MG63 (cell line): ENCODE measurements at regions not wholly inside any gene's neighbourhood (a gene's known extent, or its start where the extent isn't known, plus 50 kb on each side); places are given as distances from the start of the nearest gene placed in this dataset.
A peak's percentile ranks its signal among the peaks of the same experiment; 100 is the strongest.

ENCODE experiments used
- DNase-seq: peaks from one replicate; pipeline ENCODE4 v3.0.0-alpha.2; 2020
- H3K27me3 ChIP-seq: fragments of 250-450 bp; sonication (Bioruptor Pico); 2 replicates; pipeline ENCODE4 v1.5.1; 2020; ENCODE audit warnings: mild to moderate bottlenecking, moderate library complexity
- H3K36me3 ChIP-seq: fragments of 250-450 bp; sonication (Bioruptor Pico); 2 replicates; pipeline ENCODE4 v1.5.1; 2020; ENCODE audit warnings: mild to moderate bottlenecking, moderate library complexity
- H3K4me3 ChIP-seq: fragments of 250-450 bp; sonication (Bioruptor Pico); 2 replicates; pipeline ENCODE4 v1.5.1; 2020; ENCODE audit warnings: mild to moderate bottlenecking, moderate library complexity
- H3K9me3 ChIP-seq: fragments of 250-450 bp; sonication (Bioruptor Pico); 2 replicates; pipeline ENCODE4 v1.5.1; 2020; ENCODE audit warnings: mild to moderate bottlenecking, moderate library complexity

DNA sequence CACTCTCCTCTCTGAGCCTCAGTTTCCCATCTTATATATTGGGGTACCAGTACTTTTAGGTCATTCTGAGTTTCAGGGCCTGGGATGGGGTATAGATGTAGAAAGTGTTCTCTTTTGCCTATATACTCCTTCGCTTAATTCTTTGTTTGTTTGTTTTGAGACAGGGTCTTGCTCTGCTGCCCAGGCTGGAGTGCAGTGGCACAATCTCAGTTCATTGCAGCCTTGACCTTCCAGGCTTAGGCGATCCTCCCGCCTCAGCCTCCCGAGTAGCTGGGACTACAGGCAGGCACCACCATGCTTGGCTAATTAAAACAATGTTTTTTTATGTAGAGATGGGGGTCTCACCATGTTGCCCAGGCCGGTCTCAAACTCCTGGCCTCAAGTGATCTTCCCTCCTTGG is 152.1 kb downstream of the AACS start:
- DNase-seq, result no peak
- Histone ChIP-seq H3K36me3 (no peaks in the 10 kb centered on the region), H3K4me3 (no peak overlapping the region), H3K9me3 (no peaks in the 10 kb centered on the region), H3K27me3 (no peaks in the 10 kb centered on the region)

DNA sequence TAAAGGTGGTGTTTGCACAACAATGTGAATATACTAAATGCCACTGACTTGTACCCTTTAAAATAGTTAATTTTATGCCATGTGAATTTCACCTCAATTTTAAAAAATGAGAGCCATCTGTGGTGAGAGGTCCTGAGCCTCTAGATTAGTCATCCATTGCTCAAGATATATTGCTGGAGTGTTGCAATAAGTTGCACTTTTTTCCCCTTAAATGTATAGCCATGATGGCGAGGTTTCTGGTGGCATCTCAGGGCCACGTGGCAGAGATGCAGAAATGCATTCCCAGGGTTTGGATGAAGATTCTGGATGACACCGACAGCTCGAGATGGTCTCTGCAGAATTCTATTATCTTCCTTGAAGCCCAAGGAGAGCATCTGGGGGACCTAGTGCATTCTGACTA is 153.7 kb downstream of the AACS start:
- Histone ChIP-seq H3K36me3 (no peaks in the 10 kb centered on the region), H3K9me3 (no peaks in the 10 kb centered on the region), H3K4me3 (no peak overlapping the region), H3K27me3 (no peaks in the 10 kb centered on the region)
- no peak for DNase-seq

DNA sequence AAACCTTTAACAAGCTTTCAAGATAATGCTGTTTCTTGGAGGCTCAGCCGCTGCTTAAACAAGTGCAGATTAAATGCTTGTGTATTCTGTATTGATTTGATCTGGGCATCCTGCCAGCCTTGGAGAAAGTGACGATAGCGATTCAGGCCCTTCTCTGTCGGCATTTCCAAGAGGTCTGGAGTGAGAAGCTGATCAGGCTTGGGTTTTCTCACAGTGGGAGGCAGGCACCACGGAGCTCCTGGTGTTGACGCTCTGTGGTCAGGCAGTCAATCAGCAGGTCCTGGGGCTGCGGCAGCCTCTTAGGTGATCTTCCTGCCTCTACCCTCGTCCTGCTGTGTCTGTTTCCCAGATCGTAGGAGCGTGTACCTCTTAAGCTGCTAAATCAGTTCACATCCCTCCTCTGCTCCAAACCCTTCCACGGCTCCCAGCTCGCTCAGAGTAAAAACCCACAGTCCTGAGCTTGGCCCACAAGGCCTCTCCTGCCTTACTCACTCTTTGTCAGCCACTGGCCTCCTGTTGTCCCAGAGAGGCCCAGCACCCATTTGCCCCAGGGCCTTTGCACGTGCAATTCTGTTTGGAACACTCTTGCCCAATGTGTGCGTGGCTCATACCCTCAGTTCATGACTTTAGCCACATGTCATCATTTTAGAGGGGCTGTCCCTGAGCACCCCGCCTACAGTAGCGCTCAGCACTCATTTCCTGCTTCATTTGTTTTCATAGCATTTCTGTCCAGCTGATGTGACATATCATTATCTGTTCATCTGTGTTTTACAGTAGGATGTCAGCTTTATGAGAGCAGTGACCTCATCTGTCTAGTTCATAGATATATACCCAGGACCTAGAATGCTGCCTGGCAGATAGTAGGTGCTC is 155.4 kb downstream of the AACS start:
- Histone ChIP-seq H3K36me3 (no peaks in the 10 kb centered on the region), H3K9me3 (no peaks in the 10 kb centered on the region), H3K4me3 (no peak overlapping the region), H3K27me3 (no peaks in the 10 kb centered on the region)
- DNase-seq, result no peak

DNA sequence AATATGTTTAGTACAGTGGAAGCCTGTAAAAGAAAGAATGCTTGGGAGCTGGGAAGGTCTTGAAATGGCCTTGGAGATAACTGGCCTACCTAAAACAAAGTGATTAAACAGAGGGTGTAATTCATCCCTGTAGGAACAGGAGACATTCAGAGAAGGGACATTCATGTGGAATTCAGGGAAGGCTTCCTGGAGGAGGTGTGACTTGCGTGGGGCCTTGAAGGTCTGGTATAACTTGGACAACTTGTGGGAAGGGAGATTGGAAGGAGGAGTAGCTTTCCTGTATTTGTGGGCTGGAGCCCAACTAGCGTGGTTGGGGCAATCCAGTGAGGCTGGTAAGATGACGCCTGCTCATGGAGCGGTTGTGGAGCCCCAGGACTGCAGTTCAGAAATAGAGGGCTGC is 156.4 kb downstream of the AACS start:
- Histone ChIP-seq H3K4me3 (no peak overlapping the region), H3K9me3 (no peaks in the 10 kb centered on the region), H3K27me3 (no peaks in the 10 kb centered on the region), H3K36me3 (no peaks in the 10 kb centered on the region)
- no peak for DNase-seq

DNA sequence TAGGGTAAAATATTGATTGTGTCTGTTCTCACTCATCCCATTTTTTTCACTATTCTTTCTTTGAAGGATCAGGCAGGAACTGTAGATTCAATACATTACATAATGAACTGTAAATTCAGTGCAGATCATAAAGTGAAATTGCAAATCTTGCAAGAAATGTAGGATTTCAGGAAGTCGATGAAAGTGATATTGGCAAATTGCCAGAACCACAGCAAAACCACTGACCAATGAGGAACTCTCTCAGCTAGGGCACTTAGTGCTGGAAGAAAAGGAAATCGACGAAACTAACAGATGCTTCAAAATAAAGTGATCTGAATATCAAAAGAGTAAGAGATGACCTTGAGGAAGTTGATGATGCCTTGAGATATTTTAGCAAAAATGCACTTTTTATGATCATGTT is 157.6 kb downstream of the AACS start:
- Histone ChIP-seq H3K36me3 (no peaks in the 10 kb centered on the region), H3K4me3 (no peak overlapping the region), H3K27me3 (no peaks in the 10 kb centered on the region), H3K9me3 (no peaks in the 10 kb centered on the region)
- DNase-seq, result no peak

DNA sequence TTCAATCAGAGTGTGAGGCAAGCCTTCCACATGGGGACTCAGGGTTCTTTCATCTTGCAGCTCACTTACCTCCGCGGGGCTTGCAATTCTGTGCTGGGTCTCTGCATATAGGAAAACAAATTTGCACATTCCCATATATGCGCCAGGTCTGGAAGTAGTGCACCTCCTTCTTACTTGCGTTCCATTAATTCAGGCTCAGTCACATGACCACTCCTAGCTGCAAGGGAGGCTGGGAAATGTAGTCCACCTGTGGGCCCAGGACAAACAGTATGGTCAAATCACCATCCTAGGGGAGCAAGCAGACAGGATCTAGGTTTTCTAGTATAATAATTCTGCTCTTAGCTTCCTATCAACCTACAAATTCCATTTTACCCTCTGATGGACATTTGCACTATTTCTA is 160.4 kb downstream of the AACS start:
- no peaks in the 10 kb centered on the region for H3K27me3 ChIP-seq
- H3K4me3 ChIP-seq, result no peak overlapping the region
- H3K36me3 ChIP-seq, result no peaks in the 10 kb centered on the region
- no peaks in the 10 kb centered on the region for H3K9me3 ChIP-seq
- DNase-seq, result no peak

DNA sequence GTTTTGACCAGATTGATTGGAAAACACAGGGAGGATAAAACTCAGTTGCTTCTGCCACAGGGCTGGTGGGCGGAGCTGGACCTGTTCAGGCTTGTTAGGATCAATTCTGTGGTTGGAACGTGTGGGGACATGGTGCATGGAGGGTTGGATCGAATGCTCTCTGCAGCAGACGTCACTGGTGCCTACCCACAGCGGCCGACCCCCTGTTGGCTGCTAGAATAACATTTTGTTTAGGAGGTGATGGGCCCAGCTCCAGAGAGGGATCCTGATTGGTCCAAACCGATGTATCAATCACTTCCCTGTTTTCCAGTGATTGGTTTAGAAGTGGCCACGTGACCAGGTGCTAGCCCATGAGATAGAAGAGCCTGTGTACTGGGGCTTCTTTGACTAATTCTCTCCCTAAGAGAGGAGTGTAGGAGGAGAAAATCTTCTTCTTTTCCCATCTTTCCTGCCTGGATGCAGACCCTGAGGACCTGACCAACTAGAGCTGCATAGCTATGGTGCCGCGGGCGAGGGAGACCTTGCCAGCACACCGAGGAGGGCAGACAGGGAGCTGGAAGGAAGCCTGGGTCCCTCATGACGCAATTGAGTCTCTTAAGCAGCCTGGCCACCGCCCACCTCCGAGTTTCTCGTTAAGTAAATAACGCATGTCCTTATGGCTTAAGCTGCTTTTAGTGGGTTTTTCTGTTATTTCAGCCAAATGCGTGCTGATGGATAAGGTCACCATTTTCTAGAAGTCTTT is 163.5 kb downstream of the AACS start:
- peak; percentile 60 for DNase-seq
- H3K9me3 ChIP-seq, result no peaks in the 10 kb centered on the region
- H3K36me3 ChIP-seq, result no peaks in the 10 kb centered on the region
- H3K27me3 ChIP-seq, result no peaks in the 10 kb centered on the region; the same call in 1 of the 2 replicates
- H3K4me3 ChIP-seq, result peak overlapping the region; percentile 42

DNA sequence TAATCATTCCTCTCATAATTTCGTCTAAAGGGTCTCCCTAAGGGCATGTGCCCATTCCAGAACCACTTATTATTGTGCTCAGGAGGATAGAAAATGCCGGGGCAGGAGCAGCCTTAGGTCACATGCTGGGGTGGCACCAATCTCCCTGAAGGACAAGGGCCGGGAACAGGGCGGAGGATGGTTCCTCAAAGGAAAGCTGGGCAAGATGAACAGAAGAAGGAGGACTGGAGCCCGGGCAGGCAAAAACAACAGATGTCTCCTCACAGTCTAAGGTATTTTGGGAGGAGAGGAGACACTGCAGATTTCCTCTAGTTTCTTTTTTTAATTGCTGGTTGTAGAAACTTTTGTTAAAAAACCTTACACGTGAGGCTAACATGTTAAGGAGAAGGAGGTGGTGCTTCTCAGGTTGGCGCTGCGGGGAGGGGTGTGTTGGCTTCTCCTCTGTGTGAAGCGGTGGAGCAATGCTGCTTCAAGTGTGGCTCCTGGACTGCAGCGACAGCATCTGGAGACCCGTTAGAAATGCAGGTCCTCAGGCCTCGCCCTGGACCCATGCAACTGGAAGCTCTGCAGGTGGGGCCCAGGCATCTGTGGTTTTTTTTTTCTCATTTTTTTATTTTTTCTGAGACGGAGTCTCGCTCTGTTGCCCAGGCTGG is 164.8 kb downstream of the AACS start:
- no peaks in the 10 kb centered on the region for H3K36me3 ChIP-seq
- no peaks in the 10 kb centered on the region; the same call in 1 of the 2 replicates for H3K27me3 ChIP-seq
- H3K4me3 ChIP-seq, result no peak overlapping the region
- no peaks in the 10 kb centered on the region for H3K9me3 ChIP-seq
- no peak for DNase-seq

DNA sequence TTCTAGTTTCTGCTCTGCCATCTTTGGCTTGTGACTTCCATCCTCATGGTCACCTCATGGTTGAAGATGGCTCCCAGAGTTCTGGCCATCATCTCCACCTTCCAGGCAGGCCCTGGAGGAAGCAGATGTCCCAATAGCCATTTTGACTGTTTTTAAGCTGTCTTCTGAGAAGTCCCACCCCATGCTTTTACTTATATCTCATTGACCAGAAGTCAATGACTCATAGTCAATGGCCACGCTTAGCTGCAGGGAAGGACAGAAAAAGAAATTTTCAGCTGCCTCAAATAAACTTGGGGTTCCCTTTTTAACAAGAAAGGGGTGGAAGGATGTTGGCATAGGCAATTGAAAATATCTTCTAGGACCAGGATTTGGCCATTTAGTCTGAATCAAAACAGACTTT is 168.1 kb downstream of the AACS start:
- no peak overlapping the region for H3K4me3 ChIP-seq
- H3K36me3 ChIP-seq, result no peaks in the 10 kb centered on the region
- no peaks in the 10 kb centered on the region; the same call in 1 of the 2 replicates for H3K27me3 ChIP-seq
- H3K9me3 ChIP-seq, result no peaks in the 10 kb centered on the region
- no peak for DNase-seq

DNA sequence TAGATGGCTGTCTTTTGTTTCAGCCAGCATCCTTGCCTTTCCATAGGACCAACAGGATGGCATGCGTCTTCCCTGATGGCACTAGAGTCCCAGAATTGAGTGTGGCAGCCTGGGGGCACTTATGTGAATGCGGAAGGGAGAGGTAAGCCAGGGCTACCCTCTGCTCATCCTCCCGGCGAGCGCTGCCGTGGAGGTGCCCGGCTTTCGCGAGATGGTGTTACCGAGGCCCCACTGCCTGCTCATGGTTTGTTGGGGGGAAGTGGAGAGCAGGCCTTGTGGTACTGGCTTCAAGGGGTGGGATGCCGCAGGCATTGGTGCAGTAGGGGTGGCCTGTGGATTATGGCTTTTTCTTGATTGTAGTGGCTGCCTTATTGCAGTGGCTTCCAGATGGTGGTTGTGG is 174.3 kb downstream of the AACS start:
- Histone ChIP-seq H3K36me3 (no peaks in the 10 kb centered on the region), H3K9me3 (no peaks in the 10 kb centered on the region), H3K27me3 (no peaks in the 10 kb centered on the region; the same call in 1 of the 2 replicates), H3K4me3 (no peak overlapping the region)
- no peak for DNase-seq

DNA sequence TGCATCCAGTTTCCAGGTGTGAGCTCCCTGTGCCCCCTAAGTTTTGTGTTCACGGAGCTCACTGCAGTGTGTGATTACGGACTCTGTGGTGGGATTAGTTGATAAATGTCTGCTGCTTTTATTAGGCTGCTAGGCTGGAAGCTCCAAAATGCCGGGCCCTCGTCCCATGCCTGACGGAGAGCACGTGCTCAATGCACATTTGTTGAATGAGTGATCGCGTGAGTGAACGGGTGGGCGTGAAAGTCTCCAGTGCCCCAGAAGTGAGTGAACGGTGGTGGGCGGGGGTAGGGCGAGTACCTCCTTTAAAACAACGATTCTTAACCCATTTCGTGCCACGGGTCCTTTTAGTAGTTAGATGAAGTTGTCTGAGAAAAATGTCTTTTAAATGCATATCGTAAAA is 175.5 kb downstream of the AACS start:
- H3K36me3 ChIP-seq, result no peaks in the 10 kb centered on the region
- H3K4me3 ChIP-seq, result no peak overlapping the region
- H3K9me3 ChIP-seq, result no peaks in the 10 kb centered on the region
- DNase-seq, result no peak
- no peaks in the 10 kb centered on the region; the same call in 1 of the 2 replicates for H3K27me3 ChIP-seq

DNA sequence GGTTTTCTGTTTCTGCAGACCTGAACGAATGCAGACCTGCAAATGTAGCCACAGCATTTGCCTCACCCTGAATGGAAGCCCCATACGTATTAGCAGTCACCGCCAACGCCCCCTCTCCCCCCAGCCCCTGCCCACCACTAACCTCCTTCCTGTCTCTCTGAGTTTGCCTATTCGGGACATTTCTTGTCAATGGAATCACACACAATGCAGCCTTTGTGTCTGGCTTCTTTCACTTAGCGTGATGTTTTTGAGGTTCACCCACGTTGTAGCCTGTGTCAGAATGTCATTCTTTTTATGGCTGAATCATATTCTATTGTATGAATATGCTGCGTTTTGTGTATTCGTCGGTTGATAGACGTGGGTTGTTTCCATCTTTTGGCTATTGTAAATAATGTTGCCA is 178.6 kb downstream of the AACS start:
- Histone ChIP-seq H3K27me3 (peaks cover 10% of the 10 kb centered on the region; the same call in 1 of the 2 replicates), H3K36me3 (no peaks in the 10 kb centered on the region), H3K9me3 (no peaks in the 10 kb centered on the region; the same call in 1 of the 2 replicates), H3K4me3 (no peak overlapping the region)
- DNase-seq, result no peak

DNA sequence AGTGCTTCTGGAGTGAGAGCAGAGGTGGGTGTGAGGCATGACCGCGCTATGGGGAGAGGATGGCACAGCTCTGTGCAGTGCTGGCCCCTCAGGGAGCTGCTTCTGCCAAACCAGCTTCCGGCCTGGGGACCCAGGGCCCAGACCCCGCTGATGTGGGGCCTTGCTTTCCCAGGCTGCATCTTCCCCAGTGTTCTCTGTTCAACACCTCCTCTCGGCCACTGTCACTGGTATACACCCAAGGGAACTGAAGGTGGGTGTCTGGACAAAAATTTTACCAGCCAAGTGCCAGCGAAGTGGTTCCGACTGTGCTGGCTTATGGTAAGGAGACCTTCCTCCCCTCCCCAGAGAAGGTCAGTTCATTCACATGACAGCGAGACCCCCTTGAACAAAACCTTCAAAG is 179.1 kb downstream of the AACS start:
- Histone ChIP-seq H3K4me3 (no peak overlapping the region), H3K27me3 (peaks cover 10% of the 10 kb centered on the region; the same call in 1 of the 2 replicates), H3K36me3 (no peaks in the 10 kb centered on the region), H3K9me3 (no peaks in the 10 kb centered on the region; the same call in 1 of the 2 replicates)
- no peak for DNase-seq

DNA sequence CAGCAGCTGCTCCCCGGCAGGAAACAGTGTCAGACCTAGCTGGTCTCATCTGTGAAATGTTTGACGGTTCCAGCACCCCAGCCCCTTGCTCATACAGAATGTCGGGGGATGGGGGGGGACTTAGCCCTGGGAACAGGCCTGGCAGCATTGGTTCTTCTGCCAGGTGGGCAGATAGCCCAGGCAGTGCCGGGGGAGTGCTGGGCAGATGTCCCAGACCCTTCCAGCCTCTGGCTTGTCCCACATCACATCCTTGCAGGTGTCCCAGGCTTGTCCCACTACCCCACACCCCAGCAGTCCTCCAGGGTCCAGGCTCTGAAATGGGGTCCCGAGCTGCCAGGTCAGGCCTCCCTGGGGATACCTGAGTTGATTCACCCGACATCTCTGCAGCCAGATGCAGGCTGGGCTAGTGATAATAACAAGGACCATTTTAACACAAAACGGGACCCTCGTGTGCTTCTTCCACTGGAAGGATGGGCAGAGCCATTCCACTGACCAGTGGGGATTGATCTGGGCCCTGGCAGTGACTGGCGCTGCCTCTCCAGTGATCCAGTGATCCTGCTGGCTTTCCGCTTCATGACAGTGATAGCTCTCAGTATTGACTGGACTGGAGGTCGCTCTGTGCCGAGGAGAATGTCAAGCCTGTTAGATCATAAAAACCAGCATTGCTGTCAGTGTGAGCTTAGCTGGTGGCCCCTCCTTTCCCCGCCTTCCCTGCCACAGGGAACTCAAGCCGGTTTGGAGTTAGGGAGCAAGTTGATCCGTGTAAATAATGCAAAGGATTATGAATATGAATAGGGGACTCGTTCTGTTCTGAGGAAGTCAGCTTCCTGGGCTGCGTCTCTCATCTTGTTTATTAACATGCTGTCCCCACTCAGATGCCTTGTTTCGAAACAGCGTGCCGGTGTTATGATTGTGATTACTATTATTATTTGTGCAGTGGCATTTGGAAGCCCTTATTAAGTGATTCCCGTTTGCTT is 180.6 kb downstream of the AACS start:
- Histone ChIP-seq H3K36me3 (no peaks in the 10 kb centered on the region), H3K4me3 (no peak overlapping the region), H3K27me3 (peaks cover 10% of the 10 kb centered on the region; the same call in 1 of the 2 replicates), H3K9me3 (no peaks in the 10 kb centered on the region; the same call in 1 of the 2 replicates)
- DNase-seq, result no peak

DNA sequence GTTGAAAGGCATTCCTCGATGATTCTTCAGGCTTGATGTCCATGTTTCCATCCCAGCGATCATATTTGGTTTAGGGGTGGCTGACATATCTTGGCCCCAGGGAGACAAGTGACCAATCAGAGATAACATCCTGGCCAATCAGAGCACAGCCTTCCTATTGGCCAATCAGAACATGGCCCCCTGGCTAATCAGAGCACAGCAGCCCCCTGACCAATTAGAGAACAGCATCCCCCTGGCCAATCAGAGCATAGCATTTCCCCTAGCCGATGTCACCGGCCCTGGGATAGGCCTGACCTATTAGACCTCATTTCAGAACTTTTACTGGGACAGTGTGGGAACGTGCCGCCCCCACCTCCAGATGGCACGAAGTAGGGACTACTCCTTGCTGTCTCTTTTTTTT is 182.2 kb downstream of the AACS start:
- H3K4me3 ChIP-seq, result no peak overlapping the region
- peaks cover 10% of the 10 kb centered on the region; the same call in 1 of the 2 replicates for H3K27me3 ChIP-seq
- DNase-seq, result peak; percentile 8
- no peaks in the 10 kb centered on the region; the same call in 1 of the 2 replicates for H3K9me3 ChIP-seq
- H3K36me3 ChIP-seq, result no peaks in the 10 kb centered on the region
